ENCODE measurements at regions not wholly inside any gene's neighbourhood (a gene's known extent, or its start where the extent isn't known, plus 50 kb on each side); places are given as distances from the start of the nearest gene placed in this dataset.

DNA sequence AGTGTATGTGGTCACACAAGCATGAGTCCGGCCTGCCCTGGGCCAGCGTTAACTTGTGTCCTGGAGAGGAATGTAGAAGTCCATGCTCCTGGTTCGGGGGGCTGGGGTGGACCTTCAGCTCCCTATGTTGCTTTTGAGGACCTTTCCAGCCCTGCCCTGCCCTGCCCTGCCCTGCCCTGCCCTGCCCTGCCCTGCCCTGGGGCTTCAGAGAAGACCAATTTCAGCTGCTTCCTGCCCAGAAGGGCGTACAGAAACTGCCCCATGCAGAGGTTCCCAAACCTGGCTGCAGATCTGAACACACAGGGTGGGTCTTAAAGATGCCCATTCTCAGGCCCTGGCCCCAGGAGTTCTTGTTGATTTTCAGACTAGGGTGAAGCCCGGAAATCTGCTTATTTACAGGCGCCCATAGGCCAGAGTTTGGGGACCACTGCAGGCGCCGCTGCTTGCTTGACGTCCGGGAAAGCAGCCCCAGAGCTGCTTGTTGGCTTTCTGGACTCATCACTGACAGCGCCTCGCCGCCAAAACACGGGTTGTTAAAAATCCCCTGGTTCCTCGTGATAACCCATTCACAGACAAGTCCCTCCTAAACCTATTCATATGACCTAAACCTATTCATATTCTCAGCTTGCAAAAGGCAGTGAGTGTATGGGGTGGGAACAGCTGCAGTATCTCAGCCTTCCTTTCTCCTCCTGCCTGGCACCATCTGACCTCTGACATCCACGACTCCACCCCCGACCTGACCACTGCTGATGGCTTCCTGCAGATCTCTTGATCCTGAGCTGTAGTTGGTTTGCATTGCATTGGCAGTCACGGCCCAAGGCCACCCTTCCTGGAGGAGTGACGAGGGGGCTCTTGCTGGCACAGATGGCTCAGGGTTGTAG is 198.3 kb downstream of the GLI2 start:
- TF ChIP-seq SPI1 (IDR thresholded peaks at IDR 0.05; ENCODE audit: low read depth, low read length) = no peak
- no peak for TF ChIP-seq POU2F2 (IDR thresholded peaks at IDR 0.05; ENCODE audit: low read depth, low read length)
- TF ChIP-seq POLR2A (IDR thresholded peaks at IDR 0.05; ENCODE audit: low read depth, low read length) = no peak
- TF ChIP-seq TAF1 (IDR thresholded peaks at IDR 0.05; ENCODE audit: low read depth, low read length) = no peak
- no peak for TF ChIP-seq PAX5 (IDR thresholded peaks at IDR 0.05; ENCODE audit: insufficient read depth, low read length, severe bottlenecking)
- no peak for TF ChIP-seq POLR2AphosphoS5 (IDR thresholded peaks at IDR 0.05; ENCODE audit: low read depth, low read length)
- no peak for FAIRE-seq
- DNase-seq (ENCODE audit: insufficient read length, low spot score) = no peak

DNA sequence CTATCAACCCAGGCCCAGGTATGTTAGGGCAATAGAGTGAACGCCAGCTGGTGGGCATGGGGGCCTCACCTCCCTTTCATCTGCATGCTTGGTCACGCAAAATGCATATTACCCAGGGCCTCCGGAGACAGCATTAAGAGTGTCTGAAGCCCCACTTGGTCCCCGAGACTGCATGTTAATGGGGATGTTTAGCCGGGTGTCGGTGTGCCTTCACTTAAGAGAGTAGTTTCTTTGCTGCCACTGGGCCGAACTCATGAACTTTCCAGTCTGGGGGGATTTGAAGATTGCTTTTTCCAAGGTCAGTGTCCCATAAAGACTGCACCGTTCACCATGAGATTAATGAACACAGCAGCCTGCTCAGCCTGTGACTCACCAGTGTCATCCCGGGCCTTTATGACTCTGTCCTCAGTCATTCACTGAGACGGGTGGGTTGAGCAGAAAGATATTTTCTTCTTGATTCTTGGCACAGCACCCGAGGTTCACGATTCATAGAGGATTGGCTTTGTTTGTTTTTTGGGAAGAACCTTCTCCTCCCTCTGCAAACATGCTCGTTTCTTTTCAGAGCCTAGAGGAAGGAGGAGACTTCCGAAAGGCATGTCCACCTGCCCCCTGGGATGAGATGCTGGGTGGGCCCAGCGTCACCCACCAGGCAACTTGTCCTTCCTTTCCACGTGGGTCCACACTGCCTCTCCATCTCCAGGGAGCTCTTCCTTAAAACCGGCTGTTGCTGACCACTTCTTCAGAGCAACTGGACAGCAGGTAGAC is 199.1 kb downstream of the GLI2 start:
- FAIRE-seq (no peak), DNase-seq (ENCODE audit: insufficient read length, low spot score) (no peak)
- TF ChIP-seq POU2F2 (IDR thresholded peaks at IDR 0.05; ENCODE audit: low read depth, low read length) = no peak
- no peak for TF ChIP-seq POLR2A (IDR thresholded peaks at IDR 0.05; ENCODE audit: low read depth, low read length)
- no peak for TF ChIP-seq TAF1 (IDR thresholded peaks at IDR 0.05; ENCODE audit: low read depth, low read length)
- TF ChIP-seq POLR2AphosphoS5 (IDR thresholded peaks at IDR 0.05; ENCODE audit: low read depth, low read length) = no peak
- no peak for TF ChIP-seq PAX5 (IDR thresholded peaks at IDR 0.05; ENCODE audit: insufficient read depth, low read length, severe bottlenecking)
- TF ChIP-seq SPI1 (IDR thresholded peaks at IDR 0.05; ENCODE audit: low read depth, low read length) = no peak

DNA sequence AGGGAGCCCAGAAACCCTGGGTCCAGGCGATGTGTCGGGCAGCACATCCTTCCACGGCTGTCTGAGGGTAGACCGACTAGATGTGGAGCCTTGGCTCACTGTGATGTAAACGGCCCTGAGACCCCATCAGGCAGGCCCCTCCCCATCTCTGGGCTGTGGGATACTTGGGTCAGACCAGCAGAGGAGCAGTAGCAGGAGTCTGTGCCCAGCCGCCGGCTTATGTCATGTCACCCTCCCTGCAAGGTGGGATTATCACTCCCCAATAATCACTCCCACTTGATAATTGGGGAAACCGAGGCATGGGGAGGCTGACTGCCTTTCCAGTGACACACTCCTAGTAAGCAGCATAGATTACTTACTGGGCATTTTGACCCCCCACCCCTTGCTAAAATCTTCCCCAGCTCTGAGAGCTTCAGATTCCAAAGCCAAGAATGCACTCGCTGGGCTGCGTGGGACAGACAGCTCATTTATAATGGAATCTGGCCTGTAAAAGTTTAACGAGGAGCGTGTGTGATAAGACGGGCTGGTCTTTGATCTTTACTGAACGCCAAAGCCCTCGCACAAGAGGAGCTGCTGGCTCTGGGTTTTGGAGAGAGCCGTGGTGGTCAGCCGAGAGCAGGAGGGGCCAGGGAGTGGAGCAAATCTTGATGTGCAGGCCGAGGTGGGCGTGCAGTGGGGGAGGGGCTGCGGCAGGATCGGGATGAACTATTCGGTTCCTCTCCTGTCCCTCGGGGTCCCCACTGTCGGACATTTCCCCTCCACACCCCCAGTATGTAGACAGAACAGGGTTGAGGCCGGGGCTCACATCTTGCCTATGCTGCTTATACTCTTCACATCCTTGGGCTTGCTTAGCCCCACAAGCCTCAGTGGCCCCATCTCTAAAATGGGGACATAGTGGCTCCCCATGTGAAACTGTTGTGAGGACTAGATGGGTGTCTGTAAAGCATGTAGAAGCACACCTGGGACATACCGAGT is 200.0 kb downstream of the GLI2 start:
- TF ChIP-seq TAF1 (IDR thresholded peaks at IDR 0.05; ENCODE audit: low read depth, low read length) = no peak
- no peak for TF ChIP-seq POLR2AphosphoS5 (IDR thresholded peaks at IDR 0.05; ENCODE audit: low read depth, low read length)
- TF ChIP-seq PAX5 (IDR thresholded peaks at IDR 0.05; ENCODE audit: insufficient read depth, low read length, severe bottlenecking) = no peak
- no peak for TF ChIP-seq POU2F2 (IDR thresholded peaks at IDR 0.05; ENCODE audit: low read depth, low read length)
- TF ChIP-seq POLR2A (IDR thresholded peaks at IDR 0.05; ENCODE audit: low read depth, low read length) = no peak
- TF ChIP-seq SPI1 (IDR thresholded peaks at IDR 0.05; ENCODE audit: low read depth, low read length) = no peak
- DNase-seq (ENCODE audit: insufficient read length, low spot score) = no peak
- FAIRE-seq = no peak

DNA sequence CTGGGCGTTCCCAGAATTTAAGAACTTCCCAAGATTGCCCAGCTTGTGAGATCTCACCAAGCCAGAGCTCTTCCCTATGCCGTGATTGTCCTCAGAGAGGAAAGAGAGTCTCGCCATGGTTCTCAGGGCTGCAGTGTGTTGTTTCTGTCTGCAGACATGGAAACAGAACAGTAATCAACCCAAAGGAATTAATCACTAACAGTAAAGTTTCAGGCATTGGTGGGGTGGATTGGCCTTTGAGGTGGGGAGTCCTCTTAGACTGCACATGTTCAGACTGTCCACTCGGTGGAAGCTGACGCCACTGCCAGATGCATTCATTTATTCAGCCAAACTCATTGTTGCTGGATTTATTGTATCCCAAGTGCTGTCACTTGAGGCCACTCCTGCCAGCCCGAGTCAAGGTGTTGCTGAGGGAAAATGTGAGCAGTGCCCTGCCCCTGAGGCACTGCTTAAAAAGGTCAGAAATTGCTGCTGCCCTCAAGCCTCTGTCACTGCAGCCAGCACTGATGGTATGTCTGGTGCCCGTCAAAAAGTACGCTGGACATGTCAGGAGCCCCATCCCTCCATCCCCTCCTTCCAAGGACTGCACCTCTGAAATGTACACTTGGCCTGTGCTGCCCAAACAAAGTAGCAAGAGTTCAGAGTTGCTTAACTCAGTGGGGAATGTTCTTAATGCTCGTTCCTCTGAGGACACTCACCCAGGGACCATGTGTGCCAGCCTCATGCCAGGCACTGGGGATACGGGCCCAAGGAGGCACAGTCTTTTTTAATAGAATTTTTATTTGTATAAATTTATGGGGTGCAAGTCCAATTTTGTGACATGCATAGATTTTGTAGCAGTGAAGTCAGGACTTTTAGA is 201.0 kb downstream of the GLI2 start:
- FAIRE-seq (no peak), DNase-seq (ENCODE audit: insufficient read length, low spot score) (no peak)
- TF ChIP-seq SPI1 (IDR thresholded peaks at IDR 0.05; ENCODE audit: low read depth, low read length) (no peak), POLR2AphosphoS5 (IDR thresholded peaks at IDR 0.05; ENCODE audit: low read depth, low read length) (no peak), POLR2A (IDR thresholded peaks at IDR 0.05; ENCODE audit: low read depth, low read length) (no peak), TAF1 (IDR thresholded peaks at IDR 0.05; ENCODE audit: low read depth, low read length) (no peak), PAX5 (IDR thresholded peaks at IDR 0.05; ENCODE audit: insufficient read depth, low read length, severe bottlenecking) (no peak), POU2F2 (IDR thresholded peaks at IDR 0.05; ENCODE audit: low read depth, low read length) (no peak)

DNA sequence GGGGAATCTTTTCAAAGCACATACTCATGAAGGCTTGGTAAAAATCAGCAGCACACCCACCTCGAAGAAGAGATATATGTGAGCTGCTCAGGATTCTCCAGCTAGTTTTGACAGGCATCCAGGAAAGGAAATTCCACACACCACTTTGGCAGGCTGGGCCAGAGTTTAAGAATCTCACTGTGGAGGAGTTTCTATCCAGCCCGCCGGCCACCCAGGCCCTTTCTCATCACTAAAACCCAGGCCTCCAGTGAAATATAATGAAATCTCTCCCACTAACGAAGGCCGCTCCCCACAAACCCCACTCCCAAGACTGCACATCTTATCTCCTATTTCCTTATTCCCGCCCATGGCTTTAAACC is 202.0 kb downstream of the GLI2 start:
- DNase-seq (ENCODE audit: insufficient read length, low spot score) (no peak), FAIRE-seq (no peak)
- no peak for TF ChIP-seq TAF1 (IDR thresholded peaks at IDR 0.05; ENCODE audit: low read depth, low read length)
- no peak for TF ChIP-seq PAX5 (IDR thresholded peaks at IDR 0.05; ENCODE audit: insufficient read depth, low read length, severe bottlenecking)
- TF ChIP-seq SPI1 (IDR thresholded peaks at IDR 0.05; ENCODE audit: low read depth, low read length) = no peak

DNA sequence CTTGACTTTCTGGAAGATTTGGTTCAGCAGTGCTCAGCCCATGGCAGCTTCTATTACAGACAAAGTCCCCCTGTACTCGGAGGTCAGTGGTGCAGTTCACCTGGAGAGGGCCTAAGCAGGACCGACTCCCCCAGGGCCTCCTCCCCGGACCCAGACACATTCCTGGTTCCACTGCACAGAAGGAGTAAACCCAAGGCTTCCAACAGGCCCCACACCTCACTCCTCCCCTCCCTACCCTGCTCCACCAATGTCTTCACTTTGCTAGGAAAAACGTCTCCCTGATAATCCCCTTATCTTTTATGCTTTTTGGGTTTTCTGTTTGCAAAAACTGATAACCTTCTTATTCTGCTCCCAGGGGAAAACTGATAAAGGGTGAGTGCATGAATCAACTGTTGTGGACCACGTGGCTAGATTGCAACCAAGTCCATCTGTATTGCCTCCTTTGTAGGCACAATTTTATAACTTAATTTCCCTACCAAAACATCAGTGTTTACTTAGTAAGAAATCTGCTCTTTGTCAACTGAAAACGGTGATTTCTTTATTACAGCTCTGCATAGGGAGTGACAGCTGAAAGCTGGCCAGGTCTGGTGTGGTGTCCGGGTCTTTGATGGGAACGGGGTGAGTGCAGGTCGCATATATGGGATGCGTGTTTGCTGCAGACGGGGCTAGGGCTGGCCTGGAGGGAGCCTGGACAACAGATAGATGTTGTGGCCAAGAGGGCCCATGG is 202.5 kb downstream of the GLI2 start:
- no peak for TF ChIP-seq PAX5 (IDR thresholded peaks at IDR 0.05; ENCODE audit: insufficient read depth, low read length, severe bottlenecking)
- no peak for TF ChIP-seq POU2F2 (IDR thresholded peaks at IDR 0.05; ENCODE audit: low read depth, low read length)
- no peak for TF ChIP-seq POLR2A (IDR thresholded peaks at IDR 0.05; ENCODE audit: low read depth, low read length)
- TF ChIP-seq SPI1 (IDR thresholded peaks at IDR 0.05; ENCODE audit: low read depth, low read length) = no peak
- TF ChIP-seq POLR2AphosphoS5 (IDR thresholded peaks at IDR 0.05; ENCODE audit: low read depth, low read length) = no peak
- TF ChIP-seq TAF1 (IDR thresholded peaks at IDR 0.05; ENCODE audit: low read depth, low read length) = no peak
- DNase-seq (ENCODE audit: insufficient read length, low spot score) = no peak
- no peak for FAIRE-seq

DNA sequence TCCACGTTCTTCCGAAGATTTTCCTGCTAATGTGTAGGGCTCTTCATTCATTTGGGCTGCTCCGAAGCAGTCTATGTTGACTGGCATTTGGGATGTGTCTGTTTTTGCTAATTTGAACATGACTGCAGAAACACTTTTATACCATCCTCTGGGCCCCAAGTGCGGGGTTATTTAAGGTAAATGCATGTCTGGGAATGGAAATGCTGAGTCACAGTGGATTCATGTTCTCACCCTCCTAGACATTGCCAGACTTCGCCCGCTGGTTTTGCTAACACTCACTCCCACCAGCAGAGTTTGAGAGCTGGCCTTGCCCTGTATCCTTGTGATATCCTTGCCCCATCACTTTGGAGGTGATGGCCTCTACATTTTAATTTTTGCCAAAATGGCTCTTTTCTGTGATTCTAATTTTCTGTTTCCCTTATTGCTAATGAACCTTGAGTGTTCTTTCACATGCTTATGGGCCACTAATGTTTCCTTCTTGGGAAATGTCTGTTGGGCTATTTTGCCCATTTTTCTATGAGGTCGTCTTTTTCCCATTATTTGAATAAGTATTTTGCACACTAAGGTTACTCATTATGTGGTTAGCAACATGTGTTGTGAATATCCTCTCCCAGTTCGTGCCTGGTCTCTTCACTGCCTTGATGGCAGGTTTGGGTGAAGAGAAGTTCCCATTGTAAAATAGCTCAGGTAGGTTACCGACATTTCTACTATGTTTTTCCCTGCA is 204.1 kb downstream of the GLI2 start:
- no peak for TF ChIP-seq POLR2A (IDR thresholded peaks at IDR 0.05; ENCODE audit: low read depth, low read length)
- TF ChIP-seq PAX5 (IDR thresholded peaks at IDR 0.05; ENCODE audit: insufficient read depth, low read length, severe bottlenecking) = no peak
- TF ChIP-seq POU2F2 (IDR thresholded peaks at IDR 0.05; ENCODE audit: low read depth, low read length) = no peak
- TF ChIP-seq POLR2AphosphoS5 (IDR thresholded peaks at IDR 0.05; ENCODE audit: low read depth, low read length) = no peak
- no peak for TF ChIP-seq TAF1 (IDR thresholded peaks at IDR 0.05; ENCODE audit: low read depth, low read length)
- no peak for TF ChIP-seq SPI1 (IDR thresholded peaks at IDR 0.05; ENCODE audit: low read depth, low read length)
- no peak for FAIRE-seq
- DNase-seq (ENCODE audit: insufficient read length, low spot score) = no peak
